Ectodermal cell (in vitro differentiated cells): ENCODE measurements at regions not wholly inside any gene's neighbourhood (a gene's known extent, or its start where the extent isn't known, plus 50 kb on each side); places are given as distances from the start of the nearest gene placed in this dataset.

Source experiments
- H3K27ac ChIP-seq: 2 replicates; pipeline ENCODE4 v1.7.0; 2013; ENCODE audit warnings: mild to moderate bottlenecking, low read depth, low read length; ENCODE audit not compliant: insufficient read depth, poor library complexity, severe bottlenecking
- H3K27me3 ChIP-seq: 2 replicates; pipeline ENCODE4 v1.7.0; 2013; ENCODE audit warnings: mild to moderate bottlenecking, low read length; ENCODE audit not compliant: insufficient read depth, control insufficient read depth, poor library complexity, severe bottlenecking
- H3K36me3 ChIP-seq: one replicate; pipeline ENCODE4 v1.7.0; 2013; ENCODE audit warnings: low read length; ENCODE audit not compliant: control insufficient read depth, insufficient read depth
- H3K4me1 ChIP-seq: one replicate; pipeline ENCODE4 v1.7.0; 2013; ENCODE audit warnings: low read length; ENCODE audit not compliant: control insufficient read depth, insufficient read depth
- H3K4me3 ChIP-seq: 2 replicates; pipeline ENCODE4 v1.7.0; 2013; ENCODE audit warnings: low read depth, low read length, control low read depth; ENCODE audit not compliant: insufficient read depth
- H3K9me3 ChIP-seq: 2 replicates; pipeline ENCODE4 v1.7.0; 2013; ENCODE audit warnings: mild to moderate bottlenecking, low read length, moderate library complexity; ENCODE audit not compliant: control insufficient read depth
- WGBS, 2 experiments: methylation state at CpG; one replicate each; pipeline ENCODE4 v1.1.7; 2013; ENCODE audit warnings: missing lambda C conversion rate in 2 of 2; 5-methylcytosine and 5-hydroxymethylcytosine counted together

GRCh38 chr10:57161157-57161556 is 800.1 kb upstream of the ZWINT start:
- H3K4me3 ChIP-seq = no peak overlapping the region
- no CpG with 5 or more reads among the region's 1 CpG for WGBS, 2 experiments
- no peaks in the 10 kb centered on the region for H3K9me3 ChIP-seq
- H3K36me3 ChIP-seq = no peaks in the 10 kb centered on the region
- no peak overlapping the region for H3K27ac ChIP-seq
- H3K4me1 ChIP-seq = no peaks in the 10 kb centered on the region
- H3K27me3 ChIP-seq = no peaks in the 10 kb centered on the region

GRCh38 chr10:57145548-57145947 is 784.5 kb upstream of the ZWINT start:
- H3K27me3 ChIP-seq = peaks cover 36% of the 10 kb centered on the region
- H3K4me1 ChIP-seq = peaks cover 5% of the 10 kb centered on the region
- no peak overlapping the region for H3K4me3 ChIP-seq
- H3K36me3 ChIP-seq = no peaks in the 10 kb centered on the region
- H3K27ac ChIP-seq = no peak overlapping the region
- H3K9me3 ChIP-seq = peaks cover 2% of the 10 kb centered on the region

GRCh38 chr10:57142925-57143576 is 782.0 kb upstream of the ZWINT start:
- Histone ChIP-seq H3K27ac (no peak overlapping the region), H3K9me3 (peaks cover 2% of the 10 kb centered on the region), H3K4me1 (peaks cover 5% of the 10 kb centered on the region), H3K36me3 (no peaks in the 10 kb centered on the region), H3K27me3 (peaks cover 33% of the 10 kb centered on the region), H3K4me3 (no peak overlapping the region)
- whole genome bisulfite sequencing, 2 experiments = 49 to 52% methylated on average over 7 of the region's 7 CpGs

- Histone ChIP-seq H3K36me3 (no peaks in the 10 kb centered on the region), H3K4me3 (no peak overlapping the region), H3K9me3 (peaks cover 2% of the 10 kb centered on the region), H3K4me1 (peaks cover 5% of the 10 kb centered on the region), H3K27ac (no peak overlapping the region), H3K27me3 (peaks cover 27% of the 10 kb centered on the region)
- no CpG with 5 or more reads among the region's 1 CpG for WGBS, 2 experiments
Observed at GRCh38 chr10:57141708-57142107, 780.6 kb upstream of the ZWINT start.

- Histone ChIP-seq H3K27me3 (no peaks in the 10 kb centered on the region), H3K4me3 (no peak overlapping the region), H3K9me3 (peaks cover 2% of the 10 kb centered on the region), H3K27ac (no peak overlapping the region), H3K4me1 (no peaks in the 10 kb centered on the region), H3K36me3 (no peaks in the 10 kb centered on the region)
- 90 to 100% methylated on average over 1 of the region's 1 CpG for WGBS, 2 experiments
Observed at GRCh38 chr10:57119684-57120083, 758.6 kb upstream of the ZWINT start.

- Histone ChIP-seq H3K36me3 (no peaks in the 10 kb centered on the region), H3K9me3 (no peaks in the 10 kb centered on the region), H3K4me3 (no peak overlapping the region), H3K27me3 (no peaks in the 10 kb centered on the region), H3K27ac (no peak overlapping the region), H3K4me1 (no peaks in the 10 kb centered on the region)
- 91 to 100% methylated on average over 2 of the region's 2 CpGs for WGBS, 2 experiments
Observed at GRCh38 chr10:57113545-57113944, 752.5 kb upstream of the ZWINT start.

- no peak overlapping the region for H3K27ac ChIP-seq
- H3K36me3 ChIP-seq = no peaks in the 10 kb centered on the region
- H3K9me3 ChIP-seq = no peaks in the 10 kb centered on the region
- H3K27me3 ChIP-seq = no peaks in the 10 kb centered on the region
- H3K4me1 ChIP-seq = no peaks in the 10 kb centered on the region
- H3K4me3 ChIP-seq = no peak overlapping the region
- WGBS, 2 experiments = 38 to 69% methylated on average over 1 of the region's 1 CpG
Observed at GRCh38 chr10:57102236-57102635, 741.2 kb upstream of the ZWINT start.

GRCh38 chr10:57098146-57098545 is 737.1 kb upstream of the ZWINT start:
- H3K27me3 ChIP-seq = no peaks in the 10 kb centered on the region
- WGBS, 2 experiments = 87 to 92% methylated on average over 1 to 2 of the region's 2 CpGs
- H3K4me1 ChIP-seq = no peaks in the 10 kb centered on the region
- no peak overlapping the region for H3K27ac ChIP-seq
- no peaks in the 10 kb centered on the region for H3K36me3 ChIP-seq
- H3K9me3 ChIP-seq = no peaks in the 10 kb centered on the region
- H3K4me3 ChIP-seq = no peak overlapping the region

GRCh38 chr10:57096044-57096443 is 735.0 kb upstream of the ZWINT start:
- 93 to 95% methylated on average over 3 of the region's 3 CpGs for WGBS, 2 experiments
- Histone ChIP-seq H3K36me3 (no peaks in the 10 kb centered on the region), H3K4me1 (no peaks in the 10 kb centered on the region), H3K27ac (no peak overlapping the region), H3K27me3 (no peaks in the 10 kb centered on the region), H3K4me3 (no peak overlapping the region), H3K9me3 (no peaks in the 10 kb centered on the region)

GRCh38 chr10:57094965-57095364 is 733.9 kb upstream of the ZWINT start:
- Histone ChIP-seq H3K4me3 (no peak overlapping the region), H3K27ac (no peak overlapping the region), H3K27me3 (no peaks in the 10 kb centered on the region), H3K9me3 (no peaks in the 10 kb centered on the region), H3K36me3 (no peaks in the 10 kb centered on the region), H3K4me1 (no peaks in the 10 kb centered on the region)
- 92 to 94% methylated on average over 7 of the region's 7 CpGs for WGBS, 2 experiments

- no peak overlapping the region for H3K27ac ChIP-seq
Observed at GRCh38 chr10:57094083-57094482, 733.0 kb upstream of the ZWINT start.

More at GRCh38 chr10:57094083-57094482, 733.0 kb upstream of the ZWINT start:
- Histone ChIP-seq H3K36me3 (no peaks in the 10 kb centered on the region), H3K9me3 (no peaks in the 10 kb centered on the region), H3K4me1 (no peaks in the 10 kb centered on the region), H3K27me3 (no peaks in the 10 kb centered on the region), H3K4me3 (no peak overlapping the region)
